HCT116 (cell line): ENCODE measurements at regions not wholly inside any gene's neighbourhood (a gene's known extent, or its start where the extent isn't known, plus 50 kb on each side); places are given as distances from the start of the nearest gene placed in this dataset.

Experiments
- ATAC-seq: fragments of 200-7000 bp; cut with Tn5 transposase; 2 replicates; pipeline ENCODE4 v1.9.1; 2020; ENCODE audit warnings: mild to moderate bottlenecking, moderate library complexity
- BruUV-seq: library from RNA; stranded (reverse); fragments of 400-500 nt; replicated peaks from 2 replicates; lab custom pipeline; 2021; lab: Mats Ljungman, UMichigan
- CTCF ChIA-PET: fragments of 300-600 bp; sonication (Branson Sonifier 250); formaldehyde crosslinking; loops from one replicate; lab custom pipeline; 2021; ENCODE audit warnings: antibody characterized with exemption; lab: Charles Lee
- POLR2A ChIA-PET: fragments of 300-600, 350-600 bp; sonication (Branson Sonifier 250); formaldehyde crosslinking; loops from one replicate; lab custom pipeline; 2021; ENCODE audit warnings: antibody characterized with exemption; lab: Charles Lee
- RAD21 ChIA-PET, 2 experiments: fragments of 300-600 bp; sonication (Branson Sonifier 250); formaldehyde crosslinking; loops; one replicate each; lab custom pipeline; 2023; ENCODE audit warnings: low total read pairs in 2 of 2; ENCODE audit not compliant: uncharacterized antibody in 2 of 2, unreplicated experiment in 2 of 2, low non-redundant PET in 1 of 2; lab: Charles Lee
- DNase-seq: peaks from one replicate; pipeline ENCODE4 v3.0.0-alpha.2; 2010; ENCODE audit warnings: low read depth, low spot score
- H2AFZ ChIP-seq: fragments of 200-600 bp; shearing (Covaris generic), sonication (generic); 2 replicates; pipeline ENCODE4 v1.6.1; 2017; ENCODE audit warnings: low read depth, mixed run types, mixed read lengths, antibody characterized with exemption, low read length; ENCODE audit not compliant: poor library complexity, severe bottlenecking
- H3K27ac ChIP-seq: 2 replicates; pipeline ENCODE4 v1.5.1; 2012; ENCODE audit warnings: low read depth, low read length
- H3K27me3 ChIP-seq: fragments of 200-600 bp; sonication (generic); 2 replicates; pipeline ENCODE4 v1.6.1; 2016; ENCODE audit warnings: mixed run types, low read length, mixed read lengths; ENCODE audit not compliant: insufficient read depth
- H3K36me3 ChIP-seq, 2 experiments: fragments of 200-500 bp in 1 of 2; fragments of 200-600 bp in 1 of 2; sonication (Bioruptor generic) in 1 of 2; sonication (generic) in 1 of 2; 2 replicates each; pipeline versions ENCODE4 v1.5.1 to v1.6.1; 2014 to 2016; ENCODE audit warnings: low read length in 2 of 2, inconsistent platforms in 1 of 2, mixed read lengths in 1 of 2, mixed run types in 1 of 2; ENCODE audit not compliant: insufficient read depth in 2 of 2, control insufficient read depth in 1 of 2
- H3K4me1 ChIP-seq, 2 experiments: fragments of 200-600 bp in 1 of 2; sonication (generic) in 1 of 2; 2 replicates each; pipeline versions ENCODE4 v1.5.1 to v1.6.1; 2012 to 2017; ENCODE audit warnings: low read length in 2 of 2, inconsistent platforms in 1 of 2, mild to moderate bottlenecking in 1 of 2, mixed read lengths in 1 of 2, mixed run types in 1 of 2, moderate library complexity in 1 of 2; ENCODE audit not compliant: insufficient read depth in 2 of 2, control insufficient read depth in 1 of 2
- H3K4me2 ChIP-seq: fragments of 200-600 bp; sonication (generic); 2 replicates; pipeline ENCODE4 v1.6.1; 2017; ENCODE audit warnings: mixed run types, low read length, mixed read lengths
- H3K4me3 ChIP-seq, 2 experiments: fragments of 200-600 bp in 1 of 2; sonication (generic) in 1 of 2; replicated peaks in 1 of 2; 2 replicates each; pipeline ENCODE4 v1.5.1; 2011 to 2016; ENCODE audit warnings: low read length in 2 of 2, control low read depth in 1 of 2, low read depth in 1 of 2, mild to moderate bottlenecking in 1 of 2, mixed read lengths in 1 of 2, mixed run types in 1 of 2
- H3K79me2 ChIP-seq: fragments of 200-600 bp; sonication (generic); 2 replicates; pipeline ENCODE4 v1.6.1; 2017; ENCODE audit warnings: mild to moderate bottlenecking, mixed run types, low read length, moderate library complexity, mixed read lengths; ENCODE audit not compliant: insufficient read depth
- H3K9ac ChIP-seq: fragments of 200-600 bp; sonication (generic); 2 replicates; pipeline ENCODE4 v1.6.1; 2016; ENCODE audit warnings: low read length, mixed read lengths
- H3K9me2 ChIP-seq: fragments of 200-600 bp; sonication (generic), shearing (Covaris generic); 2 replicates; pipeline ENCODE4 v1.6.1; 2017; ENCODE audit warnings: mixed run types, mild to moderate bottlenecking, moderate library complexity; ENCODE audit not compliant: insufficient read depth
- H3K9me3 ChIP-seq, 2 experiments: fragments of 200-500 bp in 1 of 2; fragments of 200-600 bp in 1 of 2; sonication (Bioruptor generic) in 1 of 2; sonication (generic) in 1 of 2; 2 replicates each; pipeline ENCODE4 v1.6.1; 2014 to 2017; ENCODE audit warnings: low read length in 2 of 2, mixed read lengths in 2 of 2, inconsistent platforms in 1 of 2, low read depth in 1 of 2, mild to moderate bottlenecking in 1 of 2, mixed run types in 1 of 2, moderate library complexity in 1 of 2; ENCODE audit not compliant: control insufficient read depth in 1 of 2, insufficient read depth in 1 of 2
- H4K20me1 ChIP-seq: fragments of 200-600 bp; sonication (generic), shearing (Covaris generic); 2 replicates; pipeline ENCODE4 v1.6.1; 2017; ENCODE audit warnings: mixed run types, mild to moderate bottlenecking, moderate library complexity; ENCODE audit not compliant: insufficient read depth
- CEBPB ChIP-seq: IDR thresholded peaks from 2 replicates; pipeline ENCODE4 v1.6.1; 2012; ENCODE audit warnings: low read depth
- EGR1 ChIP-seq: IDR thresholded peaks from 2 replicates; pipeline ENCODE4 v1.6.1; 2012; ENCODE audit warnings: low read depth
- ELF1 ChIP-seq: IDR thresholded peaks from 2 replicates; pipeline ENCODE4 v1.6.1; 2012; ENCODE audit warnings: low read depth, borderline replicate concordance
- EZH2 ChIP-seq: fragments of 200-600 bp; sonication (generic); IDR thresholded peaks from 2 replicates; pipeline ENCODE4 v1.6.1; 2017; ENCODE audit warnings: antibody characterized with exemption, mixed run types
- EZH2phosphoT487 ChIP-seq: fragments of 200-600 bp; IDR thresholded peaks from 2 replicates; pipeline ENCODE4 v1.6.1; 2018; ENCODE audit warnings: antibody characterized with exemption, borderline replicate concordance
- FOSL1 ChIP-seq: IDR thresholded peaks from 2 replicates; pipeline ENCODE4 v1.6.1; 2012; ENCODE audit warnings: low read depth
- POLR2A ChIP-seq: IDR thresholded peaks from 2 replicates; pipeline ENCODE4 v1.7.0; 2011; ENCODE audit warnings: borderline replicate concordance; ENCODE audit not compliant: insufficient read depth, insufficient read length; ENCODE audit errors: extremely low read depth
- POLR2AphosphoS5 ChIP-seq: IDR thresholded peaks from 2 replicates; pipeline ENCODE4 v1.6.1; 2011; ENCODE audit warnings: mild to moderate bottlenecking, low read depth, low read length, moderate library complexity
- RAD21 ChIP-seq: IDR thresholded peaks from 2 replicates; pipeline ENCODE4 v1.6.1; 2012; ENCODE audit warnings: low read depth, mild to moderate bottlenecking
- SP1 ChIP-seq: IDR thresholded peaks from 2 replicates; pipeline ENCODE4 v1.6.1; 2012; ENCODE audit warnings: low read depth
- ZFX ChIP-seq: fragments of 450-650 bp; IDR thresholded peaks from 2 replicates; pipeline ENCODE4 v1.6.1; 2017
- ZNF274 ChIP-seq: fragments of 200-500 bp; sonication (Bioruptor generic); IDR thresholded peaks from 2 replicates; pipeline ENCODE4 v1.6.1; 2014; ENCODE audit warnings: mild to moderate bottlenecking, low read depth, low read length, inconsistent platforms
- intact Hi-C: fragments of 100-400 bp; cut with micrococcal nuclease; formaldehyde crosslinking; loops from 2 replicates; pipeline ENCODE4 v1.10.0; 2022
- TF ChIP-seq, protein P1 (sequence below): IDR thresholded peaks from 2 replicates; pipeline ENCODE4 v1.6.1; 2012
- TF ChIP-seq, protein P2 (sequence below): IDR thresholded peaks from 2 replicates; pipeline ENCODE4 v1.6.1; 2012; ENCODE audit warnings: low read depth
- TF ChIP-seq, protein P3 (sequence below), 3 experiments: fragments of 200-600 bp in 1 of 3; sonication (generic) in 1 of 3; IDR thresholded peaks in 2 of 3; conservative IDR thresholded peaks in 1 of 3; 2 replicates each; pipeline ENCODE4 v1.5.1; 2012 to 2017; ENCODE audit warnings: low read depth in 2 of 3, low read length in 2 of 3, antibody characterized with exemption in 1 of 3, borderline replicate concordance in 1 of 3, control low read depth in 1 of 3, mild to moderate bottlenecking in 1 of 3, mixed read lengths in 1 of 3, mixed run types in 1 of 3, moderate library complexity in 1 of 3; ENCODE audit not compliant: insufficient read depth in 1 of 3

DNA sequence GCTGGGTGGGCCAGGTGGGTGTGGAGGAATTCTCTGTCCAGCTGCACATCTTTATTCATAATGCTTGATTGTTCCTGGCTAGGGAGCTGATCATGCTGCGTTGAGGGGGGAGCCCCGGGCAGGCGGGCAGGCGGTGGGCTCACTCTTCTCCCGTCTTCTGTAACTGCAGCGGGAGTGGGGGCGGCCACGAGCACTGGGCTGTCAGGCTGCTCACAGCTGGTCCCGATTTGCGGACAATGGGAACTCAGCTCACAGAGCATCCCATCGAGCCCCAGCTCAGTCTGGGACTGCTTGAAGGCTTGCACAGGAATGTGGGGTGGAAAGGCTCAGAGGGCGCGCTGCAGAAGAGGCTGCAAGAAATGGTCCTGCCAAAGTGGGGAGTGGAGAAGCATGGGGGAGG lies 63.8 kb downstream of the EFNB1 start:
- peaks cover 0 to 6% of the 10 kb centered on the region in 2 experiments; a peak in 1 of 4 replicates for H3K4me1 ChIP-seq
- no peak overlapping the region for H3K27ac ChIP-seq
- H4K20me1 ChIP-seq = no peaks in the 10 kb centered on the region
- DNase-seq (no peak), ATAC-seq (no peak)
- CTCF ChIA-PET = no interaction called here
- H3K36me3 ChIP-seq = no peaks in the 10 kb centered on the region
- RAD21 ChIA-PET = no interaction called here
- no peak overlapping the region for H3K4me3 ChIP-seq
- intact Hi-C loops = no loop called here
- H2AFZ ChIP-seq = no peak overlapping the region
- no peak overlapping the region for H3K9ac ChIP-seq
- peaks cover 9% of the 10 kb centered on the region; the same call in 1 of the 2 replicates for H3K27me3 ChIP-seq
- no TSS peak for BruUV-seq
- TF ChIP-seq POLR2A = no peak
- no peak for TF ChIP-seq FOSL1
- TF ChIP-seq ZFX = no peak
- TF ChIP-seq RAD21 = no peak
- no peak for TF ChIP-seq EZH2phosphoT487
- no peak for TF ChIP-seq EZH2
- TF ChIP-seq CEBPB = no peak
- TF ChIP-seq ZNF274 = no peak
- TF ChIP-seq, protein P1, sequence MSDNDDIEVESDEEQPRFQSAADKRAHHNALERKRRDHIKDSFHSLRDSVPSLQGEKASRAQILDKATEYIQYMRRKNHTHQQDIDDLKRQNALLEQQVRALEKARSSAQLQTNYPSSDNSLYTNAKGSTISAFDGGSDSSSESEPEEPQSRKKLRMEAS = no peak
- TF ChIP-seq, protein P2, sequence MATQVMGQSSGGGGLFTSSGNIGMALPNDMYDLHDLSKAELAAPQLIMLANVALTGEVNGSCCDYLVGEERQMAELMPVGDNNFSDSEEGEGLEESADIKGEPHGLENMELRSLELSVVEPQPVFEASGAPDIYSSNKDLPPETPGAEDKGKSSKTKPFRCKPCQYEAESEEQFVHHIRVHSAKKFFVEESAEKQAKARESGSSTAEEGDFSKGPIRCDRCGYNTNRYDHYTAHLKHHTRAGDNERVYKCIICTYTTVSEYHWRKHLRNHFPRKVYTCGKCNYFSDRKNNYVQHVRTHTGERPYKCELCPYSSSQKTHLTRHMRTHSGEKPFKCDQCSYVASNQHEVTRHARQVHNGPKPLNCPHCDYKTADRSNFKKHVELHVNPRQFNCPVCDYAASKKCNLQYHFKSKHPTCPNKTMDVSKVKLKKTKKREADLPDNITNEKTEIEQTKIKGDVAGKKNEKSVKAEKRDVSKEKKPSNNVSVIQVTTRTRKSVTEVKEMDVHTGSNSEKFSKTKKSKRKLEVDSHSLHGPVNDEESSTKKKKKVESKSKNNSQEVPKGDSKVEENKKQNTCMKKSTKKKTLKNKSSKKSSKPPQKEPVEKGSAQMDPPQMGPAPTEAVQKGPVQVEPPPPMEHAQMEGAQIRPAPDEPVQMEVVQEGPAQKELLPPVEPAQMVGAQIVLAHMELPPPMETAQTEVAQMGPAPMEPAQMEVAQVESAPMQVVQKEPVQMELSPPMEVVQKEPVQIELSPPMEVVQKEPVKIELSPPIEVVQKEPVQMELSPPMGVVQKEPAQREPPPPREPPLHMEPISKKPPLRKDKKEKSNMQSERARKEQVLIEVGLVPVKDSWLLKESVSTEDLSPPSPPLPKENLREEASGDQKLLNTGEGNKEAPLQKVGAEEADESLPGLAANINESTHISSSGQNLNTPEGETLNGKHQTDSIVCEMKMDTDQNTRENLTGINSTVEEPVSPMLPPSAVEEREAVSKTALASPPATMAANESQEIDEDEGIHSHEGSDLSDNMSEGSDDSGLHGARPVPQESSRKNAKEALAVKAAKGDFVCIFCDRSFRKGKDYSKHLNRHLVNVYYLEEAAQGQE = no peak
- TF ChIP-seq SP1 = no peak
- no peak for TF ChIP-seq ELF1
- TF ChIP-seq POLR2AphosphoS5 = no peak
- no peak for TF ChIP-seq EGR1
- TF ChIP-seq, protein P3, sequence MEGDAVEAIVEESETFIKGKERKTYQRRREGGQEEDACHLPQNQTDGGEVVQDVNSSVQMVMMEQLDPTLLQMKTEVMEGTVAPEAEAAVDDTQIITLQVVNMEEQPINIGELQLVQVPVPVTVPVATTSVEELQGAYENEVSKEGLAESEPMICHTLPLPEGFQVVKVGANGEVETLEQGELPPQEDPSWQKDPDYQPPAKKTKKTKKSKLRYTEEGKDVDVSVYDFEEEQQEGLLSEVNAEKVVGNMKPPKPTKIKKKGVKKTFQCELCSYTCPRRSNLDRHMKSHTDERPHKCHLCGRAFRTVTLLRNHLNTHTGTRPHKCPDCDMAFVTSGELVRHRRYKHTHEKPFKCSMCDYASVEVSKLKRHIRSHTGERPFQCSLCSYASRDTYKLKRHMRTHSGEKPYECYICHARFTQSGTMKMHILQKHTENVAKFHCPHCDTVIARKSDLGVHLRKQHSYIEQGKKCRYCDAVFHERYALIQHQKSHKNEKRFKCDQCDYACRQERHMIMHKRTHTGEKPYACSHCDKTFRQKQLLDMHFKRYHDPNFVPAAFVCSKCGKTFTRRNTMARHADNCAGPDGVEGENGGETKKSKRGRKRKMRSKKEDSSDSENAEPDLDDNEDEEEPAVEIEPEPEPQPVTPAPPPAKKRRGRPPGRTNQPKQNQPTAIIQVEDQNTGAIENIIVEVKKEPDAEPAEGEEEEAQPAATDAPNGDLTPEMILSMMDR (IDR thresholded peaks at IDR 0.05 in 2 of 3, conservative IDR thresholded peaks at IDR 0.05 in 1 of 3; ENCODE audit: borderline replicate concordance in 1 of 3, insufficient read depth in 1 of 3, low read depth in 2 of 3, low read length in 2 of 3) = no peak
- TF ChIP-seq, all 23 proteins: peak for 0
- Histone ChIP-seq H3K9me2 (no peaks in the 10 kb centered on the region), H3K79me2 (no peaks in the 10 kb centered on the region), H3K9me3 (no peaks in the 10 kb centered on the region), H3K4me2 (no peak overlapping the region)
- POLR2A ChIA-PET = no interaction called here
